Gastrocnemius medialis (tissue), 4 donors: ENCODE measurements at regions not wholly inside any gene's neighbourhood (a gene's known extent, or its start where the extent isn't known, plus 50 kb on each side); places are given as distances from the start of the nearest gene placed in this dataset.

ENCODE experiments used
- ATAC-seq, 2 donors: fragments of 150-250 bp; one replicate each; pipeline ENCODE4 v1.9.1; 2016
- DNase-seq, 2 donors: peaks; one replicate each; pipeline ENCODE4 v3.0.0-alpha.2; 2019
- H3K27ac ChIP-seq, 4 donors: fragments of 200-600 bp; sonication (generic); 1 replicate in 1 of 4; 2 replicates in 3 of 4; pipeline ENCODE4 v1.5.1; 2016 to 2018; ENCODE audit warnings: mild to moderate bottlenecking in 2 of 4, moderate library complexity in 1 of 4
- H3K27me3 ChIP-seq, 3 donors: fragments of 200-600 bp; sonication (generic) in 2 of 3; 1 replicate in 1 of 3; 2 replicates in 2 of 3; pipeline versions ENCODE4 v1.5.1 to v1.6.0; 2016 to 2019; ENCODE audit warnings: mild to moderate bottlenecking in 1 of 3, moderate library complexity in 1 of 3
- H3K36me3 ChIP-seq, 2 donors: fragments of 200-600 bp; sonication (generic) in 1 of 2; one replicate each; pipeline ENCODE4 v1.5.1; 2017 to 2018
- H3K4me1 ChIP-seq, 2 donors: fragments of 200-600 bp; sonication (generic) in 1 of 2; one replicate each; pipeline ENCODE4 v1.5.1; 2016 to 2017; ENCODE audit warnings: mild to moderate bottlenecking in 2 of 2
- H3K4me3 ChIP-seq, 4 donors: fragments of 200-600 bp; sonication (generic) in 3 of 4; 1 replicate in 1 of 4; 2 replicates in 3 of 4; pipeline ENCODE4 v1.5.1; 2016 to 2019; ENCODE audit warnings: mild to moderate bottlenecking in 2 of 4
- H3K9me3 ChIP-seq, 3 donors: fragments of 200-600 bp; sonication (generic) in 2 of 3; 1 replicate in 1 of 3; 2 replicates in 2 of 3; pipeline ENCODE4 v1.5.1; 2016 to 2019
- POLR2A ChIP-seq, 2 donors: fragments of 450-650 bp; IDR thresholded peaks; one replicate each; pipeline ENCODE4 v1.6.1; 2017; ENCODE audit warnings: antibody characterized with exemption in 2 of 2, mild to moderate bottlenecking in 2 of 2, moderate library complexity in 2 of 2
- in situ Hi-C, 4 donors: fragments of 200-750 bp; cut with MboI; loops; one replicate each; pipeline versions ENCODE4 v1.15.0 to v1.8.0; 2017; ENCODE audit warnings: low sequenced_read_pairs in 4 of 4
- intact Hi-C: fragments of 100-400 bp; cut with DNase I; formaldehyde crosslinking; loops from one replicate; pipeline ENCODE4 v1.15.1; 2023; ENCODE audit warnings: low total_unique reads
- TF ChIP-seq, protein P1 (sequence below), 5 experiments: fragments of 450-650 bp in 3 of 5; fragments of 200-600 bp in 2 of 5; sonication (generic) in 2 of 5; IDR thresholded peaks in 4 of 5; conservative IDR thresholded peaks in 1 of 5; 1 replicate in 4 of 5; 2 replicates in 1 of 5; pipeline ENCODE4 v1.5.1; 2016 to 2019; ENCODE audit warnings: antibody characterized with exemption in 5 of 5, mild to moderate bottlenecking in 3 of 5, moderate library complexity in 3 of 5

GRCh38 chr16:62194828-62195227, 158.6 kb upstream of the CDH8 start:
- Histone ChIP-seq H3K27me3 (no peaks in the 10 kb centered on the region), H3K36me3 (no peaks in the 10 kb centered on the region), H3K27ac (no peak overlapping the region), H3K9me3 (no peaks in the 10 kb centered on the region), H3K4me1 (no peaks in the 10 kb centered on the region), H3K4me3 (no peak overlapping the region)
- in situ Hi-C loops (no loop called here), intact Hi-C loops (no loop called here)
- ATAC-seq = no peak
- TF ChIP-seq, protein P1, sequence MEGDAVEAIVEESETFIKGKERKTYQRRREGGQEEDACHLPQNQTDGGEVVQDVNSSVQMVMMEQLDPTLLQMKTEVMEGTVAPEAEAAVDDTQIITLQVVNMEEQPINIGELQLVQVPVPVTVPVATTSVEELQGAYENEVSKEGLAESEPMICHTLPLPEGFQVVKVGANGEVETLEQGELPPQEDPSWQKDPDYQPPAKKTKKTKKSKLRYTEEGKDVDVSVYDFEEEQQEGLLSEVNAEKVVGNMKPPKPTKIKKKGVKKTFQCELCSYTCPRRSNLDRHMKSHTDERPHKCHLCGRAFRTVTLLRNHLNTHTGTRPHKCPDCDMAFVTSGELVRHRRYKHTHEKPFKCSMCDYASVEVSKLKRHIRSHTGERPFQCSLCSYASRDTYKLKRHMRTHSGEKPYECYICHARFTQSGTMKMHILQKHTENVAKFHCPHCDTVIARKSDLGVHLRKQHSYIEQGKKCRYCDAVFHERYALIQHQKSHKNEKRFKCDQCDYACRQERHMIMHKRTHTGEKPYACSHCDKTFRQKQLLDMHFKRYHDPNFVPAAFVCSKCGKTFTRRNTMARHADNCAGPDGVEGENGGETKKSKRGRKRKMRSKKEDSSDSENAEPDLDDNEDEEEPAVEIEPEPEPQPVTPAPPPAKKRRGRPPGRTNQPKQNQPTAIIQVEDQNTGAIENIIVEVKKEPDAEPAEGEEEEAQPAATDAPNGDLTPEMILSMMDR (IDR thresholded peaks at IDR 0.05 in 4 of 5, conservative IDR thresholded peaks at IDR 0.05 in 1 of 5) = no peak
- no peak for TF ChIP-seq POLR2A (IDR thresholded peaks at IDR 0.05)
- no peak for DNase-seq

DNA sequence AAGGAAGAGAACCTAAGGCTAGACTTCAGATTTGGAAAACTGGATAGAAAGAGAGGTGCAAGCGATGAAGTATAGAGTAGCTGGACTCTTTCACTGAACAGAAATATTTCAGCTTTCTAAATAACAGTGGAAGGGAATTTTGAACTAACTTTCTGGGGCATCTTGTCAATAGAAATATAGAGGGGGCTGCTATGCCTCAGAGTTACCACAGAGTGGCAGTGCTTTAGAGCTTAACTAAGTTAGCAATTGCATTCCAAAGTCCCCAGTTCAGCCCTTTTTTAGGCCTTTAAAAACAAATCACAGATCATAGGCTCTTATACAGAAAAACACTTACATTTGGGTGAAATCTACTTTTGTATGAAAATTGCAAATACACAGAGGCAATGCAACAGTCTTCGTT, 154.2 kb upstream of the CDH8 start:
- H3K36me3 ChIP-seq = no peaks in the 10 kb centered on the region
- no peak for ATAC-seq
- no peak for TF ChIP-seq POLR2A (IDR thresholded peaks at IDR 0.05)
- TF ChIP-seq, protein P1 (IDR thresholded peaks at IDR 0.05 in 4 of 5, conservative IDR thresholded peaks at IDR 0.05 in 1 of 5) = no peak
- in situ Hi-C loops (no loop called here), intact Hi-C loops (no loop called here)
- no peak overlapping the region for H3K27ac ChIP-seq
- no peaks in the 10 kb centered on the region for H3K9me3 ChIP-seq
- DNase-seq = no peak
- no peaks in the 10 kb centered on the region for H3K4me1 ChIP-seq
- H3K27me3 ChIP-seq = no peaks in the 10 kb centered on the region
- no peak overlapping the region for H3K4me3 ChIP-seq

DNA sequence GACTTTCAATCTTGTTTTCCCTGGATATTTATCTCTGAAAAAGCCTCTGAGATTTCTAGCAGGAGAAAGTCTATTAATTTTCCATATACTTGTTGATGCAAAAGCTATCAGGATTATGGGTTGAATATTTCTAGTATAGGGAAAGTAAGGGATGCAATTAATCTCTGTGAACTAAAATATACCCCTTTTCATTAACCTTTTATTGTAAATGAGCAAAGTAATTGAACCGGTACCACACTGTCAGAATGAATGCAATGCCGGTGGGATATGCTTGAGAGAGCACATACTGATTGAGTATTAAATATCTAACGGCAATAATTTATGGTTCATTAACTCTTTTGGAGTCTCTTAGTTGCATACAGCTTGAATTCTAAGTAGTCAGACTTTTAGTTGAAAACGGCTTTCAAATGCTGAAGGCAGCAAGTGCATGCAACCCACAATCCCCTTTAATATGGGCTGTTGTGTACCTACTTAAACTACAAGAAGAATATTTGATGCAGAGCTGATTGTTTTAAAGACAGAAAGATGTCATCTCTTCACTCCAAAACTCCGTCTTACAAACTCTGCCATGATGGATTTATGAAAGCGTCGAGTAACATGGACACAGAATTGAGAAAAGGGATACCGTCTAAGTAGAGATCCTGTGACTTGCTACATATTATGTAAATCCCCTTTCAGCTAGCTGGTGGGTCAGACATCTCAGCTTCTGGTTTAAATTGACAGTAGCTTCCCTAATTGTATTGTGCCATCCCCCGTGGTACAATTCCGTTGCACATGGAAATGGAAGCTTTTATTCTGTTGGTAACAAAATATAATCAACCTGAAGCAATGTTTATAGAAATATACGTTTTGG, 141.3 kb upstream of the CDH8 start:
- Histone ChIP-seq H3K36me3 (no peaks in the 10 kb centered on the region), H3K4me1 (no peaks in the 10 kb centered on the region), H3K27me3 (no peaks in the 10 kb centered on the region), H3K27ac (no peak overlapping the region), H3K9me3 (no peaks in the 10 kb centered on the region), H3K4me3 (no peak overlapping the region)
- no peak for ATAC-seq
- in situ Hi-C loops (no loop called here), intact Hi-C loops (no loop called here)
- no peak for DNase-seq
- TF ChIP-seq POLR2A (IDR thresholded peaks at IDR 0.05) = no peak
- TF ChIP-seq, protein P1 (IDR thresholded peaks at IDR 0.05 in 4 of 5, conservative IDR thresholded peaks at IDR 0.05 in 1 of 5) = no peak

- in situ Hi-C loops = no loop called here
- no peak for TF ChIP-seq POLR2A (IDR thresholded peaks at IDR 0.05)
- TF ChIP-seq, protein P1 (IDR thresholded peaks at IDR 0.05 in 4 of 5, conservative IDR thresholded peaks at IDR 0.05 in 1 of 5) = no peak
- intact Hi-C loops = no loop called here
- no peak for DNase-seq
- Histone ChIP-seq H3K4me3 (no peak overlapping the region), H3K27ac (no peak overlapping the region), H3K4me1 (no peaks in the 10 kb centered on the region), H3K36me3 (no peaks in the 10 kb centered on the region), H3K9me3 (no peaks in the 10 kb centered on the region), H3K27me3 (no peaks in the 10 kb centered on the region)
- no peak for ATAC-seq
Observed at GRCh38 chr16:62170642-62171041, 134.4 kb upstream of the CDH8 start.
